SK-N-SH (cell line): ENCODE measurements at regions not wholly inside any gene's neighbourhood (a gene's known extent, or its start where the extent isn't known, plus 50 kb on each side); places are given as distances from the start of the nearest gene placed in this dataset.
A peak's percentile ranks its signal among the peaks of the same experiment; 100 is the strongest.

Source experiments
- CTCF ChIA-PET: fragments of 300-600, 350-600 bp; formaldehyde crosslinking; extraction: SDS; loops from one replicate; lab custom pipeline; 2021; lab: Yijun Ruan, JAX
- POLR2A ChIA-PET: fragments of 350-600 bp; sonication (Branson Sonifier 250); formaldehyde crosslinking; extraction: SDS; loops from one replicate; lab custom pipeline; 2020; ENCODE audit warnings: antibody characterized with exemption, inconsistent platforms; lab: Yijun Ruan, JAX
- DNase-seq: peaks from one replicate; pipeline ENCODE4 v3.0.0; 2012
- H2AFZ ChIP-seq: fragments of 200-600 bp; sonication (generic); 2 replicates; pipeline ENCODE4 v1.8.1; 2016; ENCODE audit warnings: antibody characterized with exemption, mild to moderate bottlenecking, low read depth
- H3F3A ChIP-seq: fragments of 200-600 bp; sonication (generic); replicated peaks from 2 replicates; pipeline ENCODE3; 2016; ENCODE audit warnings: antibody characterized with exemption, mild to moderate bottlenecking; ENCODE audit not compliant: insufficient read depth
- H3K27ac ChIP-seq, 2 experiments: fragments of 200-500 bp in 1 of 2; fragments of 200-600 bp in 1 of 2; sonication (Bioruptor generic) in 1 of 2; sonication (generic), shearing (Covaris generic) in 1 of 2; 2 replicates each; pipeline versions ENCODE4 v1.5.1 to v1.6.1; 2014 to 2016; ENCODE audit warnings: low read depth in 2 of 2, inconsistent platforms in 1 of 2, low read length in 1 of 2, mild to moderate bottlenecking in 1 of 2, mixed read lengths in 1 of 2
- H3K27me3 ChIP-seq: fragments of 200-600 bp; sonication (generic), shearing (Covaris generic); 2 replicates; pipeline ENCODE4 v1.6.1; 2016; ENCODE audit warnings: mixed run types; ENCODE audit not compliant: insufficient read depth
- H3K36me3 ChIP-seq, 2 experiments: fragments of 200-500 bp in 1 of 2; fragments of 200-600 bp in 1 of 2; sonication (Bioruptor generic) in 1 of 2; sonication (generic) in 1 of 2; replicated peaks in 1 of 2; 2 replicates each; pipeline versions ENCODE3 to v1.5.1; 2014 to 2016; ENCODE audit warnings: low read length in 1 of 2, mild to moderate bottlenecking in 1 of 2; ENCODE audit not compliant: insufficient read depth in 2 of 2, control insufficient read depth in 1 of 2
- H3K4me1 ChIP-seq, 2 experiments: fragments of 200-500 bp in 1 of 2; fragments of 200-600 bp in 1 of 2; sonication (Bioruptor generic) in 1 of 2; sonication (generic), shearing (Covaris generic) in 1 of 2; 2 replicates each; pipeline versions ENCODE4 v1.5.1 to v1.6.1; 2014 to 2016; ENCODE audit warnings: low read depth in 1 of 2, low read length in 1 of 2, mixed run types in 1 of 2; ENCODE audit not compliant: insufficient read depth in 2 of 2, control insufficient read depth in 1 of 2
- H3K4me2 ChIP-seq: fragments of 200-600 bp; sonication (generic), shearing (Covaris generic); 2 replicates; pipeline ENCODE4 v1.6.1; 2017; ENCODE audit warnings: mixed run types
- H3K4me3 ChIP-seq, 2 experiments: fragments of 200-500 bp in 1 of 2; fragments of 200-600 bp in 1 of 2; sonication (Bioruptor generic) in 1 of 2; sonication (generic), shearing (Covaris generic) in 1 of 2; 2 replicates each; pipeline versions ENCODE4 v1.5.1 to v1.8.1; 2014 to 2016; ENCODE audit warnings: low read depth in 2 of 2, inconsistent platforms in 1 of 2, low read length in 1 of 2, mild to moderate bottlenecking in 1 of 2, mixed read lengths in 1 of 2, moderate library complexity in 1 of 2
- H3K79me2 ChIP-seq: fragments of 200-600 bp; sonication (generic); 2 replicates; pipeline ENCODE4 v1.8.1; 2017; ENCODE audit warnings: mild to moderate bottlenecking; ENCODE audit not compliant: insufficient read depth
- H3K9ac ChIP-seq: fragments of 200-600 bp; sonication (generic); 2 replicates; pipeline ENCODE4 v1.6.1; 2017; ENCODE audit warnings: mixed run types
- H3K9me2 ChIP-seq: fragments of 200-600 bp; sonication (generic); 2 replicates; pipeline ENCODE4 v1.6.1; 2017; ENCODE audit warnings: mixed run types
- H3K9me3 ChIP-seq: fragments of 200-600 bp; sonication (generic); 2 replicates; pipeline ENCODE4 v1.6.1; 2017; ENCODE audit warnings: mixed run types, mild to moderate bottlenecking, moderate library complexity
- H4K20me1 ChIP-seq: fragments of 200-600 bp; sonication (generic); 2 replicates; pipeline ENCODE4 v1.6.1; 2017; ENCODE audit warnings: mild to moderate bottlenecking, mixed run types; ENCODE audit not compliant: insufficient read depth
- CHD2 ChIP-seq: fragments of 150-350 bp; IDR thresholded peaks from 2 replicates; pipeline ENCODE4 v1.6.1; 2018; ENCODE audit warnings: low read length; ENCODE audit not compliant: partially characterized antibody
- EP300 ChIP-seq, 2 experiments: IDR thresholded peaks; 2 replicates each; pipeline versions ENCODE4 v1.4.0 to v1.6.1; 2012; ENCODE audit warnings: borderline replicate concordance in 1 of 2, low read depth in 1 of 2, low read length in 1 of 2
- FOSL2 ChIP-seq: IDR thresholded peaks from 2 replicates; pipeline ENCODE4 v1.4.0; 2012; ENCODE audit warnings: low read depth, mild to moderate bottlenecking, moderate library complexity, borderline replicate concordance
- FOXJ3 ChIP-seq: sonication (generic); formaldehyde crosslinking; IDR thresholded peaks from 2 replicates; pipeline ENCODE4 v1.5.1; 2020; ENCODE audit warnings: mild to moderate bottlenecking, missing genetic modification reagents
- FOXM1 ChIP-seq: IDR thresholded peaks from 2 replicates; pipeline ENCODE4 v1.4.0; 2012; ENCODE audit warnings: low read depth, mild to moderate bottlenecking
- GABPA ChIP-seq: IDR thresholded peaks from 2 replicates; pipeline ENCODE4 v1.4.0; 2012; ENCODE audit warnings: low read depth, mild to moderate bottlenecking
- GATA2 ChIP-seq: sonication (generic); formaldehyde crosslinking; IDR thresholded peaks from 2 replicates; pipeline ENCODE4 v1.5.0; 2020; ENCODE audit warnings: mild to moderate bottlenecking, missing genetic modification reagents
- MEF2A ChIP-seq: IDR thresholded peaks from 2 replicates; pipeline ENCODE4 v1.4.0; 2012; ENCODE audit warnings: low read depth, borderline replicate concordance
- POLR2AphosphoS5 ChIP-seq: IDR thresholded peaks from 2 replicates; pipeline ENCODE4 v1.6.1; 2012; ENCODE audit warnings: low read depth, low read length
- RAD21 ChIP-seq: IDR thresholded peaks from 2 replicates; pipeline ENCODE4 v1.6.1; 2012; ENCODE audit warnings: mild to moderate bottlenecking, low read length
- RFX5 ChIP-seq: IDR thresholded peaks from 2 replicates; pipeline ENCODE4 v1.6.1; 2012; ENCODE audit warnings: mild to moderate bottlenecking, improper control_type of control experiment, low read length
- SIN3A ChIP-seq: IDR thresholded peaks from 2 replicates; pipeline ENCODE4 v1.6.1; 2012; ENCODE audit warnings: low read depth, mild to moderate bottlenecking, low read length, moderate library complexity, borderline replicate concordance
- SMC3 ChIP-seq: IDR thresholded peaks from 2 replicates; pipeline ENCODE4 v1.6.1; 2012; ENCODE audit warnings: low read depth, low read length, improper control_type of control experiment
- TCF12 ChIP-seq: IDR thresholded peaks from 2 replicates; pipeline ENCODE4 v1.4.0; 2012
- TEAD4 ChIP-seq: IDR thresholded peaks from 2 replicates; pipeline ENCODE4 v1.4.0; 2012; ENCODE audit warnings: mild to moderate bottlenecking, borderline replicate concordance; ENCODE audit not compliant: insufficient read depth
- WGBS: methylation state at CpG from one replicate; pipeline ENCODE4 v1.1.6; 2017; ENCODE audit warnings: low lambda C conversion rate; 5-methylcytosine and 5-hydroxymethylcytosine counted together
- TF ChIP-seq, protein P1 (sequence below): IDR thresholded peaks from 2 replicates; pipeline ENCODE4 v1.6.1; 2012; ENCODE audit warnings: mild to moderate bottlenecking, low read depth, low read length, moderate library complexity

DNA sequence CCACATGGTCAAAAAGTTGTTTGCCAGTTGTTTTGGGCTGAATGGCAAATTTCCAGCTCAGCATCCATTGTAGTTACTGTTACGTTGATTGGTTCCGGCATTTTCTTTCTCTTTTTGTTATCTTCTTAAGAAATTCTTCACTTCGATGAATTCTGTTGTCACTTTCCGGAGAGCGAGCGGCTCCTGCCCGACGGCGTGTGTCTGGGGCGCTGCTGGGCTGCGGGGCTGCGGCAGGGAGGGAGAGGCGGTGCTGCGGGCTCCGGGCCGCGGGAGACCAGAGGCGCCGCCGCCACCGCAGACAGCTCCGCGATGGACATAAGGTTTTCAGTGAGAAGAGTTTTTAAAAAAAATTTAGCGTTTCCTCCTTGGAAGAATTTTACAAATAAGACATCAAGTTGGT lies 117.4 kb downstream of the RRM1 start:
- Histone ChIP-seq H3K27ac (no peak overlapping the region), H2AFZ (no peak overlapping the region), H3K27me3 (peaks cover 56% of the 10 kb centered on the region), H3K79me2 (no peaks in the 10 kb centered on the region), H3K4me2 (no peak overlapping the region), H3K4me3 (no peak overlapping the region), H3K36me3 (no peaks in the 10 kb centered on the region), H3K9me3 (no peaks in the 10 kb centered on the region), H4K20me1 (no peaks in the 10 kb centered on the region), H3F3A (no peaks in the 10 kb centered on the region), H3K9me2 (no peaks in the 10 kb centered on the region; the same call in 1 of the 2 replicates), H3K4me1 (no peaks in the 10 kb centered on the region), H3K9ac (no peak overlapping the region)
- DNase-seq, result peak; percentile 38
- TF ChIP-seq MEF2A (no peak), SIN3A (no peak), FOXJ3 (CRISPR knock-in tag) (no peak), POLR2AphosphoS5 (no peak), FOXM1 (no peak), TEAD4 (no peak), GABPA (no peak), RFX5 (no peak), SMC3 (no peak)
- TF ChIP-seq, protein P1, sequence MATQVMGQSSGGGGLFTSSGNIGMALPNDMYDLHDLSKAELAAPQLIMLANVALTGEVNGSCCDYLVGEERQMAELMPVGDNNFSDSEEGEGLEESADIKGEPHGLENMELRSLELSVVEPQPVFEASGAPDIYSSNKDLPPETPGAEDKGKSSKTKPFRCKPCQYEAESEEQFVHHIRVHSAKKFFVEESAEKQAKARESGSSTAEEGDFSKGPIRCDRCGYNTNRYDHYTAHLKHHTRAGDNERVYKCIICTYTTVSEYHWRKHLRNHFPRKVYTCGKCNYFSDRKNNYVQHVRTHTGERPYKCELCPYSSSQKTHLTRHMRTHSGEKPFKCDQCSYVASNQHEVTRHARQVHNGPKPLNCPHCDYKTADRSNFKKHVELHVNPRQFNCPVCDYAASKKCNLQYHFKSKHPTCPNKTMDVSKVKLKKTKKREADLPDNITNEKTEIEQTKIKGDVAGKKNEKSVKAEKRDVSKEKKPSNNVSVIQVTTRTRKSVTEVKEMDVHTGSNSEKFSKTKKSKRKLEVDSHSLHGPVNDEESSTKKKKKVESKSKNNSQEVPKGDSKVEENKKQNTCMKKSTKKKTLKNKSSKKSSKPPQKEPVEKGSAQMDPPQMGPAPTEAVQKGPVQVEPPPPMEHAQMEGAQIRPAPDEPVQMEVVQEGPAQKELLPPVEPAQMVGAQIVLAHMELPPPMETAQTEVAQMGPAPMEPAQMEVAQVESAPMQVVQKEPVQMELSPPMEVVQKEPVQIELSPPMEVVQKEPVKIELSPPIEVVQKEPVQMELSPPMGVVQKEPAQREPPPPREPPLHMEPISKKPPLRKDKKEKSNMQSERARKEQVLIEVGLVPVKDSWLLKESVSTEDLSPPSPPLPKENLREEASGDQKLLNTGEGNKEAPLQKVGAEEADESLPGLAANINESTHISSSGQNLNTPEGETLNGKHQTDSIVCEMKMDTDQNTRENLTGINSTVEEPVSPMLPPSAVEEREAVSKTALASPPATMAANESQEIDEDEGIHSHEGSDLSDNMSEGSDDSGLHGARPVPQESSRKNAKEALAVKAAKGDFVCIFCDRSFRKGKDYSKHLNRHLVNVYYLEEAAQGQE, result no peak
- WGBS, result 12% methylated on average over 24 of the region's 24 CpGs
- POLR2A ChIA-PET, result no interaction called here
- CTCF ChIA-PET, result interaction anchor here (1.4 kb wide), 1 partner anchor 25 kb away, joined by 6 read pairs; no protein-coding TSS in a partner anchor

DNA sequence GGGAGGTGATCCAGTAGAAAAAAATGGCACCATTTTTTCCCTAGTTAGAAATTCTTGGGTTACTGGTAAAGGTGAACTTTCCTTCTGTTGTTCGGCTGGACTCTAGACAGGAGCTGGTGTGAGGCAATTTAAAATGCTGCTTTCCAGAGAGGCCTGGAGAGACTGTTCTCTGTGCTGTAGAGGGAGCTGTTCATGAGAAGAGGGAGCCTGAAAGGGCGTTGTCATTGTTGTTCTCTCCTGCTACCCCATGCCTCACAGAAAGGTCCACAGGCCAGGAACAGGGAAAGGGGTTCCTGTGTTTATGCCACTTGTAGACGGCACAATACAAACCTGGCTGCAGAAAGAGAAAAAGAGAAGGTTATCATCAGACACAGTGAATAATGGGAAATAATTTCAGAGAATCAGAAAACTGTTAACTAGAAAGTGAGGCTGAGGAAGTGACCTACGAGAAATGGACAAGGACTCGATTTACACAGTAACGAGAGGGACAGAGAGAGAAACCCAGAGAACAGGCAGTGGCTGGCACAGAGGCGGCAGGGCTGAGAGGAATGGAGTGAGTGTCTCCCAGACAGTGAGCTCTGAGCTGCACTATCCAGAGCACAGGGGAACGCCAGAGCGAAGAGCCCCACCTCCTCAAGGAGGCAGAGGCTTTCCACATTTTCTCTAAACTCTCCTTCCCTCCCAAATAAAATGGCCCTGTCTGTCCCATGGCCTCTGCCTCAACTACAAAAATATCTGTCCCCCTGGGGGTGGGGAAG lies 109.2 kb downstream of the RRM1 start:
- Histone ChIP-seq H3K36me3 (no peaks in the 10 kb centered on the region), H3K4me1 (no peaks in the 10 kb centered on the region), H3K9me2 (no peaks in the 10 kb centered on the region; the same call in 1 of the 2 replicates), H3K4me3 (peak overlapping the region in 1 of 2 experiments; percentile 6; a peak in 1 of 4 replicates), H3K79me2 (no peaks in the 10 kb centered on the region), H3K9ac (no peak overlapping the region), H3K4me2 (no peak overlapping the region), H4K20me1 (no peaks in the 10 kb centered on the region), H3K9me3 (no peaks in the 10 kb centered on the region), H3K27me3 (peaks cover 27% of the 10 kb centered on the region; the same call in 1 of the 2 replicates), H2AFZ (no peak overlapping the region), H3F3A (no peaks in the 10 kb centered on the region), H3K27ac (no peak overlapping the region)
- no peak for DNase-seq
- POLR2A ChIA-PET, result no interaction called here
- WGBS, result 21% methylated on average over 9 of the region's 9 CpGs
- TF ChIP-seq EP300 (IDR thresholded peaks at IDR 0.05; ENCODE audit: borderline replicate concordance in 1 of 2, low read depth in 1 of 2, low read length in 1 of 2) (no peak), TCF12 (no peak), FOSL2 (no peak), MEF2A (no peak), CHD2 (no peak), FOXJ3 (CRISPR knock-in tag) (no peak), RAD21 (no peak), POLR2AphosphoS5 (no peak), GATA2 (CRISPR knock-in tag) (no peak)
- CTCF ChIA-PET, result interaction anchor here (0.8 to 5.0 kb wide), 2 partner anchors 16 to 21 kb away, joined by 3 to 29 read pairs; no protein-coding TSS in a partner anchor
